HG03097 (cell line): ENCODE measurements at regions not wholly inside any gene's neighbourhood (a gene's known extent, or its start where the extent isn't known, plus 50 kb on each side); places are given as distances from the start of the nearest gene placed in this dataset.
"Not testable (repeated sequence)": the region's sequence is repeated elsewhere in the genome, so short reads cannot be mapped to it uniquely, and the experiment has no call there.

Experiments used
- ATAC-seq: cut with Tn5 transposase; IDR thresholded peaks from one replicate; pipeline ENCODE4 v1.9.1; 2021; ENCODE audit not compliant: unreplicated experiment, low FRiP score

- no peak for ATAC-seq
Observed at GRCh38 chr10:33716501-33717267, 382.2 kb upstream of the NRP1 start.

GRCh38 chr10:33715303-33715975 lies 381.0 kb upstream of the NRP1 start:
- no peak for ATAC-seq

- no peak for ATAC-seq
Observed at GRCh38 chr10:33712825-33713224, 378.4 kb upstream of the NRP1 start.

GRCh38 chr10:33710006-33710405 lies 375.5 kb upstream of the NRP1 start:
- ATAC-seq: no peak

GRCh38 chr10:33709008-33709753 lies 374.7 kb upstream of the NRP1 start:
- no peak for ATAC-seq

- no peak for ATAC-seq
Observed at GRCh38 chr10:33708561-33708960, 374.1 kb upstream of the NRP1 start.

- ATAC-seq: no peak
Observed at GRCh38 chr10:33706746-33707145, 372.3 kb upstream of the NRP1 start.

GRCh38 chr10:33706191-33706590 lies 371.7 kb upstream of the NRP1 start:
- no peak for ATAC-seq

- ATAC-seq: no peak
Observed at GRCh38 chr10:33704214-33704830, 369.9 kb upstream of the NRP1 start.

GRCh38 chr10:33703501-33704213 lies 369.2 kb upstream of the NRP1 start:
- no peak for ATAC-seq

GRCh38 chr10:33698033-33698432 lies 363.6 kb upstream of the NRP1 start:
- no peak for ATAC-seq

GRCh38 chr10:33697016-33697415 lies 362.5 kb upstream of the NRP1 start:
- ATAC-seq: no peak

GRCh38 chr10:33695536-33695935 lies 361.1 kb upstream of the NRP1 start:
- no peak for ATAC-seq

GRCh38 chr10:33690536-33690935 lies 356.1 kb upstream of the NRP1 start:
- ATAC-seq: not testable (repeated sequence)

- ATAC-seq: no peak
Observed at GRCh38 chr10:33688506-33688905, 354.0 kb upstream of the NRP1 start.

GRCh38 chr10:33684211-33684611 lies 349.7 kb upstream of the NRP1 start:
- ATAC-seq: no peak

- no peak for ATAC-seq
Observed at GRCh38 chr10:33681595-33681994, 347.1 kb upstream of the NRP1 start.

- no peak for ATAC-seq
Observed at GRCh38 chr10:33680036-33680435, 345.6 kb upstream of the NRP1 start.

- no peak for ATAC-seq
Observed at GRCh38 chr10:33676606-33677339, 342.3 kb upstream of the NRP1 start.
